HG02798 (cell line): ENCODE measurements at regions not wholly inside any gene's neighbourhood (a gene's known extent, or its start where the extent isn't known, plus 50 kb on each side); places are given as distances from the start of the nearest gene placed in this dataset.

Experiments used
- ATAC-seq: cut with Tn5 transposase; IDR thresholded peaks from one replicate; pipeline ENCODE4 v1.9.1; 2021; ENCODE audit warnings: mild to moderate bottlenecking; ENCODE audit not compliant: unreplicated experiment, poor library complexity

DNA sequence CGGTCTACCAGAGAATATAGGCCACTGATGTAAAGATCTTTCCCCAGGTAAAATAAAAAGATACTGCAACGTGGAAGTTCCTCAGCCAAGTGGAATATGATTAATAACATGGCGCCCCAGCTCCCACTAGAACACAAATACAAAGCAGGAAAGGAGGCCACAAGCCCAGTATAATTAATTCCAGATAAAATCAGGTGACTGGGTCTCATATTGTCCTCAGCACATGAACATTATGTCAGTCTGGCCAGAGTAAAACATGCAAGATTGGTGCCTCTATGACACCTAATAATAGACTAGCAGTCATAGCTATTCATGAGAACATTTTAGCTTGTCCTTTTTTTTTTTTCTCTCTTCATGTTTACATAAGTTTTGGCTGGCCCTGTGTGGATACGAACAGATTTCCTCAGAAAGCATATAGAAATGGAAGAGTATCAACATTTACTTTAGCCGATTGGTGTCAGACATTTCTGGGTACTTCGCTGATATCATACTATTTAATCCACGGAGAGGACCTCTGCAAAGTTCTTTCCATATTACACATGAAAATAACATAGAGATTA lies 523.8 kb upstream of the SETBP1 start:
- no peak for ATAC-seq

DNA sequence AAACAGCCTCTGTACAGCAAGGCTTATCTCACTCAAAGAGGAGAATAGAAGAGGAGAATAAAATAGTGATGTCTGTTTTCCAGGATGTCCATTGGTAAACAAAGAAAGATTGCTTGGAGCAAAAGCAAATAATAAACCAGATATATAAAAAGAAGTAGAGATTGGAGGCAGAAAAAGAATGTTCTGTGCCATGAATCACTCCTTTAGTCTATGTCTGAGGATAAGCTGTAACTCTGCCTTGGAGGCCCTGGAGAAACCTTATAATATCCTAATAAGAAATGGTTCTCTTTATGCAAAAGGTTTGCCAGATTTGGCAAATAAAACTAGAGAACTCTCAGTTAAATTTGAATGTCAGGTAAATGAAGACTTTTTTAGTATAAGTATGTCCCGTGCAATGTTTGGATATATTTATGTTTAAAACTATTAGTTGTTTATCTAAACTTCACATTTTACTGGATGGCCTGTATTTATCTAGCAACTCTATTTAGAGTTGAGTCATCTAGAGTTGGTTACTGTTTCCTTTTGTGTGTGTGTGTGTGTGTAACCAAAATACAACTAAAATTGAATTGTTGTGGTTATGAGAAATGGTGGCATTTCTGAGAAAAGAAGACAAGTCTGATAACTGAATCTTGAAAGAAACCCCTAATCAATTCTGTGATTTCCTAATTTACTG lies 510.3 kb upstream of the SETBP1 start:
- ATAC-seq = no peak

DNA sequence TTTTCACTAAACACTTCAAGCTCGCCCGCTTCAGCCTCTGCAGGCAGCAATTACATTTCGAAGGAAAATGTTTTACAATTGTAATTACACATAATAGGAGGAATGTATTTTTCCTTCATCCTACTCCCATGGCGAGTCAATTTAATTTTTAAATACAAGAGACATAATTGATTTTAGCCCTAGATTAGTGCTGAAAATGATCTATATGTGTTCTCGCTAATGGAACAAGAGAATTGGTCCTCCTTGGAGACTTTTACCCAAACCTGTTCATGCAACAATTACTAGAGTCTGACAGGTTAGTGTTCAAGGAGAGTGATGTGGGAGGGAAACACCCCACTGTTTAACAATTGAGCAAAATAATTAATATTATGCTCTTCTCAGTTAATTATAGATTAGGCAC lies 509.4 kb upstream of the SETBP1 start:
- no peak for ATAC-seq

DNA sequence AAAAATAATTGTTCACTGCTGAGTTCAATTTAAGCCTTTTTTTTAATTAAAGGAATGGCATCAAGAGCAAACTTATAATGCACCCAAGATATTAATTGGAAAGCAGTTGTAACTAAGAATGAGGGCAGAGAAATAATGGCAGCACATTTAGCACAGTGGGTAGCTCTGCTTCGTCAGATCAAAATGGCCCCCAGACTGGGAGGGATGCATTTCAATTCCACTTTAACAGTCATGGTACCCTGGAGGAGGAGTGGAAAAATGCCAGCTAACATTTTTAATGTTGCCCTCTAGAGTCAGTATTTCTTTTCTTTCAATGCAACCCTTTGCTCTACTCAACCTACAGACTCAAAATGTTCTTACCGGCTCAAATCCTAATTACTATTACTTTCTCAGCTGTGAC lies 504.8 kb upstream of the SETBP1 start:
- no peak for ATAC-seq

DNA sequence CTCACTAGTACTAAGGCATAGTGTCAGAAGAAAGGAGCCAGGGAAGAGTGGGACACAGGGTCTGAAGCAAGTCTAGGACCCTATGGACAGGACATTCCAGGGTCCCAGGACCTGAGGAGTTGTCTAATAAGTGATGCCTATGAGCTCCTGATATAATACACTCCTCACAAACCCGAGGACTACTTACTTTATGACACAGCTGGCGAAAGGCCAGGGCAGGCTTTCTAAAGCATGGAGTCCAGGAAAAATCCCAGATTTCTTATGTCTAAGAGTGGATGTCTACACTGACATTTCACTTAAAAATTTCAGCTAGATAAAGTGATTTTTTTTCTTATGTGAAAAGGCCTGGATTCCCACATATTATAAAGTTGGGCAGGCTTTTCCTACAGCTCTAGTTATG lies 502.2 kb upstream of the SETBP1 start:
- ATAC-seq = no peak

DNA sequence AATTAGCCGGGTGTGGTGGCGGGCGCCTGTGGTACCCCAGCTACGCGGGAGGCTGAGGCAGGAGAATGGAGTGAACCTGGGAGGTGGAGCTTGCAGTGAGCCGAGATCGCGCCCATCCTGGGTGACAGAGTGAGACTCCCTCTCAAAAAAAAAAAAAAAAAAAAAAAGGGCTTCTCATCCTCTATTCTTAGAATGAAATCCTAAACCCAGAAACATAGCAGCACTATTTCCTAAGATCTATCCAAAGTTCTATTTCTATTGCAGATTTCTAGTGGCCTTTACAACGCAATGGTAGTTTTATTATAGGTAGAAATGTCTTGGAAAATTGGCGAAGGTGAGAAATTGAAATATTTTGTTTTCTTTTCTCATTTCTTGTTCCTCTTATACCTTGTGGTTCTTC lies 501.0 kb upstream of the SETBP1 start:
- no peak for ATAC-seq

DNA sequence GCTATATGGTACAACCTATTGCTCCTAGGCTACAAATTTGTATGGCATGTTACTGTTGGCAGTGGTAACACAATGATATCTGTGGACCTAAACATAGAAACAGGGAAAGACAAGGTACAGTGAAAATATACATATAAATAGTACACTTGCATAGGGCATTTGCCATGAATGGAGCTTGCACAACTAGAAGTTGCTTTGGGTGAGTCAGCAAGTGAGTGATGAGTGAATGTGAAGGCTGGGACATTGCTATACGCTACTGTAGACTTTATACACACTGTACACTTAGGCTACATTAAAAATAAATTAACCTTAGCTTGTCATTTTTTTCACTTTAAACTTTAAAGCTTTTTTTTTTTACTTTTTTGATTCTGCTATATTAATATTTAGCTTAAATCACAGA lies 500.0 kb upstream of the SETBP1 start:
- no peak for ATAC-seq

DNA sequence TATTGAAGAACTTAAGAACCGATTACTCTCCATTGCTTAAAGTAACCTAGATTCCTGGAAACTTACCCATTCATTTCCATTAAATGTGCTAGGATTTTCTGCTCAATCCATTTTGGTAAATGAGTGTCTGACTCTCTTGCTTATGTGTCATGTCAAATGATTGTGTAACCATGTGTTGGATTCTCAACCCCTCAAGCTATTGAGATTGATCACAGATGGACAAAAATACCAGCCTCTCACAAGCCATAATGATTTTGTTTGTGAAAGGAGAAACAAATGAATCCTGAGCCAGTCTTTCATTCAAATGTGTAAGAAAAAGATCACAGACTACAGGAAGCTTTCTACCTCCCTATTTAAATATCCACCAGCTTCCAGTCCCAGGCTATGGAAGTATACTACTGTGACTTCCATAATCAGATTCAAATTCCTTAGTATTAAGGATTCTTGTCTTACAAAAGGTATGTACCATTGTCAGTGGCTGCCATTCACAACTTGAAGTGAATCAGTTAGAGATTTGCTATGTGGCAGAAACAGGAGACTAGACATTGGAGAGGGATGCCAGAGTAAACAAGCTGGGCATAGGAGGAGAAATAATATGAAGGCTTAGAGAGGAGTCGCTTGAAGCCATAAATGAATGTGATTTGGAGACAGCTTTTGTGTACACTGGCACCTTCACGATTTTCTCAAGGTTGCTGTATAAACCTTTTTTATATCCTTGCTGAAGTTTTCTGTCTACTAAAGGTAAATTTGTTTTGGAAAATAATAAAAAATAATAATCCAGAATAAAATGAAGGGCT lies 498.5 kb upstream of the SETBP1 start:
- ATAC-seq = no peak

DNA sequence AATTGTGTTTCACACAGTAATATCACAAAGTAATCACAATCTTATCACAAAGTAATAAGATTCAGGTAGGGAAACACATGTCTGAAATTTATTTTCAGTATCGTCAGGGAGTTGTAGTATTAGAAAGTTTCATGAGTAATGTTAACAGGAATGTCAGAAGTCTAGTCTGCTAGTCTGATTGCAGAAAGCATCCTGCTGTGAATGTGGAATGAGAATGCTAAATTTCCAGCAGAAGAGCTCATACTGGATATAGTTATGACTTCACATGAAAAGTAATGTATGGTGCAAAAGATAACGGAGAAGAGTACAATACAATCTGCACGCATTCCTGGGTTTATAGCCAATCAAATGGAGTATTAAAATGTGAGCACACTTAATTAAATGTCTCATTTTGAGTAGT lies 494.7 kb upstream of the SETBP1 start:
- ATAC-seq = no peak

DNA sequence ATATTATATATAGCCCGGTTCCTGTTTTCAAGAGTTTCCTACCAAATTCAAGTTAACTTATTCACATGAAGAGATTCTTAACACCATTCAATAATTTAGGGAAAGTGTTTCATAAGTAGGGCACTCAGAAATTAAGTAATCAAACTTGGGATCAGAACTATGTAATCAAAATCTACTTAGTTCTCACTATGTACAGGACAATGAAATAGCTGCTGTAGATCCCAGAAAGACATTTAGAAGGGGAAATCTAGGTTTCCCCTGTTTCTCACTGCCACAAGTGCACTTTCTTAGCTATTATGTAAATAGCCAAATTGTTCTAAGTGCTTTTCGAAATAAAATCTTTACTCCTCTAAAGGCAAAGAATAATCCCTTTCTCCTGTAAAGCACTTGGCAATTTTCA lies 493.6 kb upstream of the SETBP1 start:
- ATAC-seq = no peak

DNA sequence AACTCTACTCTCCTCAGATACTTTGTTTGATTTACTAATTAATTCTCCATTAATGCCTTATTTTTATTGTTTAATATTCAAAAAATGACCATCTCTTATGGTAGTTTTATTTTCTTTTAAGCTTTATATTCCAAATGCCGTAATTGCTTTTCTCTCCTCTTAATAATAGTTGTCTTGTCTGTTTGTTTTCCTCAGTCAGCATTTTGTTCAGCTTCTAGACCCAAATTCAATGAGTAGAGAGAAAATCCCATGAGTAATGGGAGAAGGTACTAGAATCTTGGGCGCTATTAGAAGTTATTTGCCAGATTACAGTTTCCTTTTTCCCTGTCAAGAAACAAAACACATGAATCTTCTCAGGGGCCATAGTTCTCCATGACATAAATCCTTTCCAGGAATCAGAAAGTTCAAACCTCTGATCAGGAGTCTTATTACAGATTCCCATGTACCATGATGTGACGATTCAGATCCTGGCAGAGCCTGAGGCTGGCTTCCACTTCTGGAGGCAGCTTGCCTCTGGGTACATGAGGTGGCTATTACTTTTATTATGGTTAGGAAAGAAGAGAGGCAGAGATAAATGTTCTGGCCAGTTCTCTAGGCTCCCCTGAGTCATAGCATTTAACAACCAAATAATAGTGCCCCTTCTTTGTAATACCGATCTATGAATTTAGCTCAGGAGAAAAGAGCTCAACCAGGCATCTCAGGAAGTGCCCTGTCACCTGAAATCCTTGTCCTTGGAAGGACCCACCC lies 485.1 kb upstream of the SETBP1 start:
- ATAC-seq = no peak

DNA sequence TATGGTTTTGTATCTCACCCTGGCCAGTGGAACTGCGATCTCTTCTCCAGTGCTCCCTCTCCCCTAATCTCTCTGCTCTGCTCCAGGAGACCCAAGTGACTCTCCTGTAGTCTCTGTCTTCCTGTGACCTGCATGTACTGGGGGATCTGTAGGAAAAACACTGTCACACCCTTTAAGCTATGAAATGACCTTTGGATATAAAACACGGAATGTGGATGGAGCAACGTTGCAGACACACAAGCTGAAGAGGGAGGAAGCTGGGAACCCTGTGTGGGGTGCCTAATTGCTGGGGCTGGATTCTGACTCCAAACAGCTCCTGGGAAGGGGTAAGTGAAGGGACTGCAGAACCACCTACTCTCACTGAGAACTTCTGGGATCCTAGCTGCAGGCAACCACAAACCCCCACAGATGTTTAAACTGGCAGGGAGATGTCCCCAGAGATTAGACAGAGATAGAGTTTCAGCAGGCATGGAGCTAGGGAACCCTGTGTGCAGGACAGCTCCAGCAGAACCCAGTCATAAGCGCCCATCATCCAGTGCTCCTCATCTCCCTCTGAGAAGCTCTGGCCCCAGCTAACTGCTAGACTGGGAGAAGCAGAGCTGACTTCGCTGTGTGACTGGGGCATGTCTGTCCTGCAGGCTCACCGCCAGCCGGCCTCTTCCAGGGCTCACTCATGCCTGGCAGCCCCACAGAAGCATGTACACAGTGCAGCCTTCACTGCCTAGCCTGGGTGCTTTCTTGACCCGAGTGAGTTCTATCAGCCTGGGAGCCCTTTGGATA lies 482.7 kb upstream of the SETBP1 start:
- no peak for ATAC-seq

DNA sequence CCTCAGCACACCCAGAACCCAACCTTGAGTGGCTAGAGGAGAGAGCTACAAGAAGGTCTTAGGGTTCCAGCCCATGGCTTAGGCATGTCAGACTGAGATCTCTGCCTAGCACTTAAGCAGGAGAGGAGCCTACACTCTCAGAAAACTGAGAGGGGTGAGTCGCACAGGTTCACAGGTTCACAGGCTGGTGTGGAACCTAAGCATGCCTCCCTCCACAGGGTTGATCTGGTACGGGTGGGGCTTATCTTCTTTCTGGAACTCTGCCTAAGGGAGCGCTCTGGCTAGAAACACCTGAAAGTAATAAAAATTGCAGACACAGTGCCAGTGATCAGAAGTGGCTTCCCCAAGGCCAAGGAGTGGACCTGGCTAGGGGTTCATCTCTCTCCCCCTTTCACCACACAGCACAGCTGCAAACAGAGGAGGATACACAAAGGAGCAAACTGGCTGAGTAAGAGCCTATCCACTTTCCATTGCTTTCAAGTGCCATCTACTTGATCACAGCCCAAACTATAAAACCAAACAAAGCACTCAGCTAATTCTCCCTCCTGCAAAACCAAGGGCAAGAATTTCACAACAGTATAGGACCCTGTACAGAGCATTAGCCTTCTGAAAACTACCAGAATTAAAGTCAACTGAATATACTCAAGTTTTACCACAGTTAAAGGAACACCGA lies 481.9 kb upstream of the SETBP1 start:
- no peak for ATAC-seq

DNA sequence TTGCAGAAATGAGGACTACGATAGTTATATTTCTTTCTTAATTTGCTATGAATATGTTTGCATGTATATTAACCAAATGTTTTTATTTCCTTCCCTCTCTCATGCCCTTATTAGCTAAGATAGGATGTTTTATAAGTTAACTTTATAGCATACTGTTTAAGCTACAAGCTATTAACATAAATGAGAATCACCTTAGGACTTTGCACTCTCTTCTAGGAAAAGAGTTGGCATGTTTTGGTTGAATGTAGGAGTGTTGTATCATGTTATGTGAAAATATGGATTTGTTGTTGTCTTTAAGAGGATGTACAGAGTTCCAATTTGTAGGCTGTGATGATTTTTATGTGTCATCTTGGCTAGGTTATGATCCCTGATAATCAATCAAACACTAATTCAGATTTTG lies 467.4 kb upstream of the SETBP1 start:
- no peak for ATAC-seq

DNA sequence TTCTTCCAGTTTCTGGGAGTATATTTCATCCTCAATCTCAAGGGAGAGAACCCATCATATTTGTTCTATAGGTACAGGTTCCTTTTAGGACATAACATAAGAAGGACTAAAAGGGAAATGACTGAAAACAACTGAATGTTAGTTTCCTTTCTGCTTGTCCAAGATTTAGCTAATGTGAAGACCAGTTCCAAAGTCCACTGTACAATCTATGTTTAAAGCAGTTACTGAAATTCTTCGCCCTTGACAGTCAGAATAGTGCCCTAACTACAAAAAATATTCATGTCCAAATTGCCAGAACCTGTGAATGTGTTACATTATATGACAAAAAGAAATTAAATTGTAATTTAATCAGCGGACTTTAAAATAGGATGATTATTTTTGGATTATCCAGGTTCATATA lies 466.3 kb upstream of the SETBP1 start:
- no peak for ATAC-seq

DNA sequence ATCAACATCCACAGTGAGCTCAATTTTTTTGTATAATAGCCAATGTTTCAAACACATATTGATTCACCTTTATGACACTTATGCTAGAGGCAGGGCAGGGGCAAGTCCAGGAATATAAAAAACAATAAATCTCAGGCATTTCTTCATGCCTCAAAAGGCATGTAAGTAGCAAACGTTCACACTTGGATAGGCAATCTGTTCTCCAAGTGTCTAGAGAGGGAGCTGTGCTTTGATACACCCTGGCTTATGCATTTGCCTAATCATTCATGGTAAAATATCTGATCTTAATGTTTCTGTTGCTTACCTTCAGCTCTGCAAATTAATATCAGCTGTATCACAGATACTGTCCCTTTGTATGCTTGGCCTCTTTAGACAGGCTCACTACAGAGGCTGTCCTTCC lies 464.5 kb upstream of the SETBP1 start:
- no peak for ATAC-seq

DNA sequence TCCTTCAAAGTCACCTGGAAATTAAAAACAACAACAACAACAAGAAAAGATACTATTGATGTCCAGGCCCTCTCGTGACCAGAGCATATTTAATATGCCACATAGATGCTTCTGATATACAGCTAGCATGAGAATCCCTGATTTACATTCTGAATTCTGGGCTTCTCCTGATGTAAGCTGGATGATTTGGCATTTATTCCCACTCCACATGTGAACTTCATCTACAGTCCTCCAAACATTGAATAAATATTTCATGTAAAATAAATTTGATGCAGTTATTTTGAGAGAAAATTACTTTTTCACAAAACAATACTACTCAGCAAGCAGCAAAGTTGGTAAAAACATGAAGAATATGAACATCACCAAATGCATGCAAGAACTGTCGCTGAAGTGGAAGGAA lies 453.2 kb upstream of the SETBP1 start:
- no peak for ATAC-seq

DNA sequence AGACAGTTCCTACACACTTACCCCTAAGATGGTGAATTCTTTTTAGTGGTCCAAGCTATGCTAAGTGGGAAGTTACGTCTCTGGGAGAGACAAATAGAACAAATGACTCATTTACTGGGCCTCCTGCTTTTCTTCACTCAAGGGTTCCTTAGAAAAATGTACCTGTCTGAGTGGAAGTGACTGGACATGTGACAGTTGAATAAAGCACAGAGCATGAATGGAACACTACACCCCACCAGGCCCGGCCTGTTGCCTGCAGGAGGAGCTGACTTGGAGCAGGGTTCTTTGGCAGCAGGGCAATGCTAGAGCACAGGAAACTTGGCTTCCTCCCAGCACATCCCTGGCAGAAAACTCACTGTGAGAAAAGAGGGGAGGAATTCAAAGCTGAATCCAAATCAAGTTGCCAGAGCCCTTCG lies 451.0 kb upstream of the SETBP1 start:
- no peak for ATAC-seq

DNA sequence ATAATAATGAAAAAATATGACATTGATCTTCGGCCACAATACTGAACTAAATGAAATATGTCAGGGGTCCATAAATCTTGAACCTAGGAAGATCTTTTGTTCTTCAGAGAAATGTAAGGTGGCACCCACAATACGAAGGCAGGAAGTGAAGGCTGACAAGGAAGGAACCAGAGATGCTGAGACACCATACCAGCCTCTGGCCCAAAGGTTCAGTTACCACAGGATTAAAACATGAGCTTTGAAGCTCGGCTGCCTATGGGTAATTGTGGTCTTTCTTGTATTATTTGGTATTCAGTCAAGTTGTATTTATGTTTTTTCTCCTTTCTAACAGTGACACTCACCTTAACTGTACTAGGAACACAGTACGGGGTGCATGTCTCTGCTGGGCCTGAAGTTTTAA lies 448.8 kb upstream of the SETBP1 start:
- no peak for ATAC-seq

DNA sequence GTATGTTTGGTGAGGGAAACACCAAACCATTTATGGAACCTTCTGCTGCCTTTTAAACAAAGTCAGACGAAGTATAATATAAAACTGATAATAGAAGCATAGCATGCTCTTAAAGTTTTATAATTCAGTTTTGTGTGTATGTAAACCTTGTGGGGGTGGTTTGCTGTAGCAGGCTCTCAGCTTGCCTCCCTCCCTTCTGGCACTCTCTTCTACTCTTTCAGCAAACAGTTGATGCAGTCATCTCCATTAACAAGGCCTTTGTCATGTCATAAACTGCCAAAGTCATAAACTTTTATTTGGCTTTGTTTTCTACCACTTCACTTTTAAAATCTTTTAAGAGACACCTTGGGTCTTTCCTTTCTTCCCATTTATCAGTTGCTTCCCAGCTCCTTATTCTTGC lies 448.2 kb upstream of the SETBP1 start:
- no peak for ATAC-seq
